ENCODE measurements at regions not wholly inside any gene's neighbourhood (a gene's known extent, or its start where the extent isn't known, plus 50 kb on each side); places are given as distances from the start of the nearest gene placed in this dataset.

DNA sequence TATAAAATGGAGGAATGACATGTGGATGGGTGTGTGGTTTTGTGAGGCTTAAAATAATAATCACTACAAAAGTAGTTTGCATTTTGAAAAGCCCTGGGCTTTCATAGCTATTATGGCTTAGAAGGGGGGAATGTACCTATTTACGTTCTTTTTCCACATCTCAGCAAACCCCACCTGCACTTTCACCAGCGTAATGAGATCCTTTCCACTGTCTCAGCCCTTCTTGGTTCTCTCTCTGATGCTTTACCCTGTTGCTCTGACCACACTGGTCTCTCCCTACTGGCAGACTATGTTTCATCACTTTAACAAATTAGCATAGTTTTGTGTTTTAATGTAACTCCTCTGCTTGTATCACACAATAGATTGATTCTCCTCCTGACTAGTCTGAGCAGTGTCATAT, 234.6 kb downstream of the DMRT2 start:
- no peak for DNase-seq
- Histone ChIP-seq H3K4me3 (no peak overlapping the region), H3K4me1 (no peaks in the 10 kb centered on the region), H3K27ac (no peak overlapping the region), H3K36me3 (no peaks in the 10 kb centered on the region), H3K27me3 (no peaks in the 10 kb centered on the region), H3K9me3 (no peaks in the 10 kb centered on the region)
- intact Hi-C loops (cut with DNase I; ENCODE audit: low total_unique reads) (no loop called here), in situ Hi-C loops (cut with MboI; ENCODE audit: low pct_ligation_motif_present in 1 of 4, low pct_unique_long_range_greater_than_20kb in 1 of 4, low sequenced_read_pairs in 3 of 4) (no loop called here)
- WGBS, 2 donors (ENCODE audit: low coverage in 1 of 2), result 70 to 96% methylated on average over 2 of the region's 2 CpGs
- TF ChIP-seq EP300 (IDR thresholded peaks at IDR 0.05; ENCODE audit: low read depth) (no peak), POLR2AphosphoS5 (IDR thresholded peaks at IDR 0.05) (no peak), POLR2A (IDR thresholded peaks at IDR 0.05) (no peak)
- TF ChIP-seq, protein P1, sequence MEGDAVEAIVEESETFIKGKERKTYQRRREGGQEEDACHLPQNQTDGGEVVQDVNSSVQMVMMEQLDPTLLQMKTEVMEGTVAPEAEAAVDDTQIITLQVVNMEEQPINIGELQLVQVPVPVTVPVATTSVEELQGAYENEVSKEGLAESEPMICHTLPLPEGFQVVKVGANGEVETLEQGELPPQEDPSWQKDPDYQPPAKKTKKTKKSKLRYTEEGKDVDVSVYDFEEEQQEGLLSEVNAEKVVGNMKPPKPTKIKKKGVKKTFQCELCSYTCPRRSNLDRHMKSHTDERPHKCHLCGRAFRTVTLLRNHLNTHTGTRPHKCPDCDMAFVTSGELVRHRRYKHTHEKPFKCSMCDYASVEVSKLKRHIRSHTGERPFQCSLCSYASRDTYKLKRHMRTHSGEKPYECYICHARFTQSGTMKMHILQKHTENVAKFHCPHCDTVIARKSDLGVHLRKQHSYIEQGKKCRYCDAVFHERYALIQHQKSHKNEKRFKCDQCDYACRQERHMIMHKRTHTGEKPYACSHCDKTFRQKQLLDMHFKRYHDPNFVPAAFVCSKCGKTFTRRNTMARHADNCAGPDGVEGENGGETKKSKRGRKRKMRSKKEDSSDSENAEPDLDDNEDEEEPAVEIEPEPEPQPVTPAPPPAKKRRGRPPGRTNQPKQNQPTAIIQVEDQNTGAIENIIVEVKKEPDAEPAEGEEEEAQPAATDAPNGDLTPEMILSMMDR (IDR thresholded peaks at IDR 0.05), result no peak

DNA sequence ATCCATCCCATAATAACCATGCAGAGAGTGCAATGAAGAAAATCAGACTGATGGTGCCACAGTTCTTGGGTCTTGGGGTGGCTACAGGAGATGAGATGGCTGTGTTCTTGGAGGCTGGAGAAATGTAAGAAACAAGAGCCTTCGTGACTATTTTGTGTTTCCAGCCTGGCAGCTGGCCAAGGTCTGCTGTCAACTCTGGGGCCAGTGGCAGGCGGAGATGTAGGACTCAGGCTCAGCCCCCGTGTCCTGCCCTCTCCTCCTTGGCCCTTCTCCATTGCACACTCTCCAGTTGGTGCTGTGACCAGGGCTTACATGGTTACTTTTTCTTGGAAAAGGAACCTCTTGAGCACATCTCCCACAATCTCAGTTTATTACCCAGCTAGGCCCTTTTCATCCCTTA, 235.4 kb downstream of the DMRT2 start:
- DNase-seq, result no peak
- Histone ChIP-seq H3K4me1 (no peaks in the 10 kb centered on the region), H3K27me3 (no peaks in the 10 kb centered on the region), H3K4me3 (no peak overlapping the region), H3K9me3 (no peaks in the 10 kb centered on the region), H3K36me3 (no peaks in the 10 kb centered on the region), H3K27ac (no peak overlapping the region)
- intact Hi-C loops (cut with DNase I; ENCODE audit: low total_unique reads) (no loop called here), in situ Hi-C loops (cut with MboI; ENCODE audit: low pct_ligation_motif_present in 1 of 4, low pct_unique_long_range_greater_than_20kb in 1 of 4, low sequenced_read_pairs in 3 of 4) (no loop called here)
- WGBS, 2 donors (ENCODE audit: low coverage in 1 of 2), result 38 to 60% methylated on average over 3 of the region's 3 CpGs
- TF ChIP-seq POLR2AphosphoS5 (IDR thresholded peaks at IDR 0.05) (no peak), POLR2A (IDR thresholded peaks at IDR 0.05) (no peak), EP300 (IDR thresholded peaks at IDR 0.05; ENCODE audit: low read depth) (no peak)
- TF ChIP-seq, protein P1 (IDR thresholded peaks at IDR 0.05), result no peak

DNA sequence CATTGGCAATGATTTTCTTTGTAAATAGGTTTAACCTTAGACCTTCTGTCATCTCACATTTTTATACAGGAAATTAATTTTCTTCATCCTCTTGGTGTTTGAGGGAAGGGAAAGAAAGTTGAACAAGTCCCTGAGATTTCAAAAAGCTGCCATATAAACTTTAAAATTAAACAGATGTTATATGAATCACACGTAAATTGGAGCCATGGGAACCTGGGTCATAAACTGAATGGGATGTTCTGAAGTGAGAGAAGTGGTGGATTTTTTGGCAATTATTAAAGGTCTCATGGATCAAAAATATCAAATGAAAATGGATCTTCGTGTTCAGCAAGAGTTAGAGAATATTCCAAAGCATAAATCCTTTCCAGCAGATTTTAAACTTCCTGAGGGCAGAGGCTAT, 242.2 kb downstream of the DMRT2 start:
- Histone ChIP-seq H3K4me1 (no peaks in the 10 kb centered on the region), H3K9me3 (no peaks in the 10 kb centered on the region), H3K4me3 (no peak overlapping the region), H3K27ac (no peak overlapping the region), H3K36me3 (no peaks in the 10 kb centered on the region), H3K27me3 (no peaks in the 10 kb centered on the region)
- 36 to 45% methylated on average over 2 of the region's 2 CpGs for WGBS, 2 donors (ENCODE audit: low coverage in 1 of 2)
- in situ Hi-C loops (cut with MboI; ENCODE audit: low pct_ligation_motif_present in 1 of 4, low pct_unique_long_range_greater_than_20kb in 1 of 4, low sequenced_read_pairs in 3 of 4) (no loop called here), intact Hi-C loops (cut with DNase I; ENCODE audit: low total_unique reads) (loop anchor here (10.0 kb wide), 1 partner anchor 188 kb away; no protein-coding TSS in a partner anchor)
- TF ChIP-seq EP300 (IDR thresholded peaks at IDR 0.05; ENCODE audit: low read depth), result no peak
- TF ChIP-seq, protein P1 (IDR thresholded peaks at IDR 0.05), result no peak
- TF ChIP-seq POLR2A (IDR thresholded peaks at IDR 0.05), result no peak
- TF ChIP-seq POLR2AphosphoS5 (IDR thresholded peaks at IDR 0.05), result no peak
- DNase-seq, result no peak

DNA sequence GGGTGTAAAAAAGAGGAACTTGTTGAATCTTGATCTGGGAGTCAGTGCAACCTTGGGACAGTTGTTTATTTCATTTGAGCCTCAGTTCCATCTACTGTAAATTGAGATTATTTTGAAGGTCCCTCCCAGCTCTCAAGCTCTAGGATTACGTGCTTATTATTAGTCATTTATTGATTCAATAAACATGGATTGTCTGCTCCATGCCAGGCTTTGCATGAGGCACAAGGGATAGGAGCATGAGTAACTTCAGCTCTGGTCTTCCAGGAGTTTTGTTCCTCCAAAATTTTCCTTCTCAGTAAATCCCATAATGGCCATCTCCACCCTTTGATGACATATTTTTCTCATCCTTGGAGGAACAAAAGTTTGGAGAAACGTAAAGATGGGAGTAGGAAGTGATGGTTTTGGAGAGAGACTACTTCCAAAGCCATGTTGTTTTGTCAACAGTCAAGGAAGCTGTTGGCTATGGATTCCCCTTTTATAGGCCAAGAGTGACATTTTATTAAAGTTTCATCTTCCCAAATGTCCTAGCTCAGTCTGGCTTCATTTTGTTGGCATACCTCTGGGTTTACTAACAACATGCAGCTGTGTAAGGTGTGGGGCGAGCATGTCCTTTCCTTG, 244.6 kb downstream of the DMRT2 start:
- Histone ChIP-seq H3K36me3 (no peaks in the 10 kb centered on the region), H3K27me3 (no peaks in the 10 kb centered on the region), H3K9me3 (no peaks in the 10 kb centered on the region), H3K27ac (no peak overlapping the region), H3K4me3 (no peak overlapping the region), H3K4me1 (no peaks in the 10 kb centered on the region)
- 48 to 49% methylated on average over 3 of the region's 3 CpGs for whole genome bisulfite sequencing, 2 donors (ENCODE audit: low coverage in 1 of 2)
- in situ Hi-C loops (cut with MboI; ENCODE audit: low pct_ligation_motif_present in 1 of 4, low pct_unique_long_range_greater_than_20kb in 1 of 4, low sequenced_read_pairs in 3 of 4), result no loop called here
- DNase-seq, result no peak
- TF ChIP-seq, protein P1 (IDR thresholded peaks at IDR 0.05), result no peak
- TF ChIP-seq POLR2AphosphoS5 (IDR thresholded peaks at IDR 0.05) (no peak), POLR2A (IDR thresholded peaks at IDR 0.05) (no peak), EP300 (IDR thresholded peaks at IDR 0.05; ENCODE audit: low read depth) (no peak)
- intact Hi-C loops (cut with DNase I; ENCODE audit: low total_unique reads), result loop anchor here (10.0 kb wide), 1 partner anchor 190 kb away; no protein-coding TSS in a partner anchor

Measured in transverse colon (tissue), 4 donors.